B cell (primary cell): ENCODE measurements at regions not wholly inside any gene's neighbourhood (a gene's known extent, or its start where the extent isn't known, plus 50 kb on each side); places are given as distances from the start of the nearest gene placed in this dataset.

Source experiments
- ATAC-seq: fragments of 200-7000 bp; cut with Tn5 transposase; one replicate; pipeline ENCODE4 v1.10.0; 2021; ENCODE audit warnings: low read depth, mild to moderate bottlenecking, moderate number of reproducible peaks, moderate library complexity
- CTCF ChIA-PET: fragments of 350-600 bp; sonication (Branson Sonifier 250); formaldehyde crosslinking; loops from one replicate; lab custom pipeline; 2021; ENCODE audit warnings: antibody characterized with exemption, inconsistent platforms; lab: Charles Lee
- POLR2A ChIA-PET: fragments of 350-600 bp; sonication (Branson Sonifier 250); formaldehyde crosslinking; loops from one replicate; lab custom pipeline; 2021; ENCODE audit warnings: antibody characterized with exemption; lab: Charles Lee
- DNase-seq: peaks from one replicate; pipeline ENCODE4 v3.0.0; 2013
- H2AFZ ChIP-seq: 2 replicates; pipeline ENCODE4 v1.6.1; 2012; ENCODE audit warnings: mild to moderate bottlenecking, low read depth, low read length; ENCODE audit not compliant: insufficient read depth, poor library complexity, severe bottlenecking
- H3K27ac ChIP-seq, 2 donors: 1 replicate in 1 of 2; 2 replicates in 1 of 2; pipeline ENCODE4 v1.5.1; 2012 to 2013; ENCODE audit warnings: low read length in 2 of 2, mild to moderate bottlenecking in 2 of 2, moderate library complexity in 1 of 2
- H3K27me3 ChIP-seq, 4 experiments: fragments of 200-600 bp in 1 of 4; sonication (generic) in 1 of 4; replicated peaks in 1 of 4; 1 replicate in 2 of 4; 2 replicates in 2 of 4; pipeline versions ENCODE4 v1.6.1 to v1.7.0; 2013 to 2016; ENCODE audit warnings: low read length in 3 of 4, mild to moderate bottlenecking in 2 of 4, mixed read lengths in 1 of 4, moderate library complexity in 1 of 4; ENCODE audit not compliant: insufficient read depth in 4 of 4, control insufficient read depth in 3 of 4; ENCODE audit errors: control extremely low read depth in 1 of 4
- H3K36me3 ChIP-seq, 2 experiments: replicated peaks in 1 of 2; 1 replicate in 1 of 2; 2 replicates in 1 of 2; pipeline versions ENCODE4 v1.6.1 to v1.7.1; 2013; ENCODE audit warnings: low read length in 1 of 2; ENCODE audit not compliant: insufficient read depth in 2 of 2, control insufficient read depth in 1 of 2; ENCODE audit errors: control extremely low read depth in 1 of 2, extremely low read depth in 1 of 2
- H3K4me1 ChIP-seq, 2 donors: fragments of 200-600 bp in 1 of 2; sonication (generic) in 1 of 2; 1 replicate in 1 of 2; 2 replicates in 1 of 2; pipeline versions ENCODE4 v1.5.1 to v1.6.1; 2013 to 2017; ENCODE audit warnings: low read length in 2 of 2; ENCODE audit not compliant: control insufficient read depth in 2 of 2, insufficient read depth in 2 of 2
- H3K4me2 ChIP-seq: replicated peaks from 2 replicates; pipeline ENCODE3; 2012; ENCODE audit warnings: mild to moderate bottlenecking, low read depth, low read length; ENCODE audit not compliant: poor library complexity, severe bottlenecking
- H3K4me3 ChIP-seq, 5 experiments: fragments of 200-600 bp in 1 of 5; sonication (generic) in 1 of 5; 1 replicate in 3 of 5; 2 replicates in 2 of 5; pipeline versions ENCODE4 v1.5.1 to v1.7.0; 2011 to 2016; ENCODE audit warnings: low read length in 4 of 5, mild to moderate bottlenecking in 4 of 5, low read depth in 2 of 5, control low read depth in 1 of 5, moderate library complexity in 1 of 5; ENCODE audit not compliant: insufficient read depth in 1 of 5; ENCODE audit errors: control extremely low read depth in 1 of 5, extremely low read depth in 1 of 5
- H3K79me2 ChIP-seq: fragments of 200-600 bp; sonication (generic); one replicate; pipeline ENCODE4 v1.6.0; 2016; ENCODE audit warnings: low read length; ENCODE audit not compliant: control insufficient read depth, insufficient read depth
- H3K9ac ChIP-seq: fragments of 200-600 bp; sonication (generic); 2 replicates; pipeline ENCODE4 v1.6.1; 2017; ENCODE audit warnings: mild to moderate bottlenecking, low read length, moderate library complexity
- H3K9me3 ChIP-seq, 3 donors: one replicate each; pipeline versions ENCODE4 v1.6.1 to v1.7.1; 2013; ENCODE audit warnings: low read length in 2 of 3; ENCODE audit not compliant: control insufficient read depth in 2 of 3, insufficient read depth in 1 of 3; ENCODE audit errors: control extremely low read depth in 1 of 3
- H4K20me1 ChIP-seq: 2 replicates; pipeline ENCODE4 v1.6.0; 2012; ENCODE audit warnings: mild to moderate bottlenecking, low read length; ENCODE audit not compliant: insufficient read depth, control insufficient read depth, poor library complexity, severe bottlenecking
- H3K27ac Mint-ChIP-seq: one replicate; pipeline ENCODE4 v1.8.0; 2021; ENCODE audit warnings: mixed read lengths
- H3K27me3 Mint-ChIP-seq: one replicate; pipeline ENCODE4 v1.8.0; 2021; ENCODE audit warnings: mixed read lengths
- H3K4me1 Mint-ChIP-seq: one replicate; pipeline ENCODE4 v1.8.0; 2021; ENCODE audit warnings: mixed read lengths
- H3K4me3 Mint-ChIP-seq: one replicate; pipeline ENCODE4 v1.8.0; 2021; ENCODE audit warnings: mixed read lengths
- H3K9me3 Mint-ChIP-seq: one replicate; pipeline ENCODE4 v1.8.0; 2022; ENCODE audit warnings: mixed read lengths; ENCODE audit not compliant: insufficient read depth
- EZH2 ChIP-seq: IDR thresholded peaks from 2 replicates; pipeline ENCODE4 v1.6.1; 2012; ENCODE audit warnings: borderline replicate concordance, low read depth, mild to moderate bottlenecking, moderate library complexity, low read length; ENCODE audit not compliant: insufficient read depth, poor library complexity, severe bottlenecking
- WGBS: methylation state at CpG from one replicate; pipeline ENCODE4 v1.1.5; 2013; ENCODE audit warnings: missing lambda C conversion rate; ENCODE audit not compliant: insufficient coverage; 5-methylcytosine and 5-hydroxymethylcytosine counted together
- intact Hi-C: fragments of 100-400 bp; cut with micrococcal nuclease; formaldehyde crosslinking; loops from one replicate; pipeline ENCODE4 v1.10.0; 2022
- TF ChIP-seq, protein P1 (sequence below): fragments of 200-600 bp; IDR thresholded peaks from one replicate; pipeline ENCODE4 v1.8.0; 2022; ENCODE audit warnings: antibody characterized with exemption, mild to moderate bottlenecking

DNA sequence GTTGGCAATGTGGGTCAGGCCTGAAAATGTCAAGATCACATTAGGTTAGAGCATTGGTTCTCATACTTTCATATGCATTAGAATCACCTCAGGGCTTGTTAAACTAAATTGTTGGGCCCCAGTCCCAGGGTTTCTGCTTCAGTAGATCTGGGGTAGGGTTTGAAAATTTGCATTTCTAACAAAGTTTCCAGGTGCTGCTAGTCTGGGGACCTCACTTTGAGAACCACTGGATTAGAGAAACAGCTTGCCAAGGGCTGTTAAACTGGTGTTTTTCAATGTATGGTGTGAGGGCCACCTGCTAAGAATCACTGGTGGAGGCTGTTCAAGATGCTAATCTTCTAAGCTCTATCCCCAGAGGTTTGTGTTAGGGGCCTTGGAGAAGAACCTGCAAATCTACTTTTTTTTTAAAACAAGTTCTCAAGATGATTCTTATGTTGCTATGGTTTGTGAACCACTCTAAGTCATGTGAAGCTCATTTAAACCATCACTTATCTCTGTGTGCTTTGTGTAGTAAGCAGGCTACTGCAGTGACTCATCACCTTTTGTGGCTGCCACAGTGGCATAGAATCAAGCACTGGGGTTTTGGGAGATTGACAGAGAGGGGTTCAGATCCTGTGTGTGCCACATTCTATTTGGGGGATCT is 152.2 kb downstream of the S1PR1 start:
- POLR2A ChIA-PET: no interaction called here
- Histone ChIP-seq H3K36me3 (no peaks in the 10 kb centered on the region), H2AFZ (peak overlapping the region; percentile 10), H3K4me2 (peak overlapping the region; percentile 16), H3K9ac (no peak overlapping the region), H3K4me1 (peaks cover 32 to 43% of the 10 kb centered on the region in 2 donors), H3K4me3 (no peak overlapping the region), H3K27me3 (no peaks in the 10 kb centered on the region), H3K27ac (peak overlapping the region; percentile 46 to 74), H4K20me1 (no peaks in the 10 kb centered on the region), H3K79me2 (no peaks in the 10 kb centered on the region), H3K9me3 (peaks cover 3 to 8% (median 6%) of the 10 kb centered on the region in 3 donors)
- ATAC-seq (peak; percentile 74), DNase-seq (peak; percentile 57)
- intact Hi-C loops: no loop called here
- peak overlapping the region; percentile 54 for H3K27ac Mint-ChIP-seq
- TF ChIP-seq EZH2: no peak
- TF ChIP-seq, protein P1, sequence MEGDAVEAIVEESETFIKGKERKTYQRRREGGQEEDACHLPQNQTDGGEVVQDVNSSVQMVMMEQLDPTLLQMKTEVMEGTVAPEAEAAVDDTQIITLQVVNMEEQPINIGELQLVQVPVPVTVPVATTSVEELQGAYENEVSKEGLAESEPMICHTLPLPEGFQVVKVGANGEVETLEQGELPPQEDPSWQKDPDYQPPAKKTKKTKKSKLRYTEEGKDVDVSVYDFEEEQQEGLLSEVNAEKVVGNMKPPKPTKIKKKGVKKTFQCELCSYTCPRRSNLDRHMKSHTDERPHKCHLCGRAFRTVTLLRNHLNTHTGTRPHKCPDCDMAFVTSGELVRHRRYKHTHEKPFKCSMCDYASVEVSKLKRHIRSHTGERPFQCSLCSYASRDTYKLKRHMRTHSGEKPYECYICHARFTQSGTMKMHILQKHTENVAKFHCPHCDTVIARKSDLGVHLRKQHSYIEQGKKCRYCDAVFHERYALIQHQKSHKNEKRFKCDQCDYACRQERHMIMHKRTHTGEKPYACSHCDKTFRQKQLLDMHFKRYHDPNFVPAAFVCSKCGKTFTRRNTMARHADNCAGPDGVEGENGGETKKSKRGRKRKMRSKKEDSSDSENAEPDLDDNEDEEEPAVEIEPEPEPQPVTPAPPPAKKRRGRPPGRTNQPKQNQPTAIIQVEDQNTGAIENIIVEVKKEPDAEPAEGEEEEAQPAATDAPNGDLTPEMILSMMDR: no peak
- H3K4me3 Mint-ChIP-seq: peak overlapping the region; percentile 11
- CTCF ChIA-PET: interaction anchor here (1.4 kb wide), 1 partner anchor 79 kb away, joined by 4 read pairs; no protein-coding TSS in a partner anchor
- H3K9me3 Mint-ChIP-seq: peaks cover 3% of the 10 kb centered on the region
- peaks cover 42% of the 10 kb centered on the region for H3K4me1 Mint-ChIP-seq
- no peaks in the 10 kb centered on the region for H3K27me3 Mint-ChIP-seq

DNA sequence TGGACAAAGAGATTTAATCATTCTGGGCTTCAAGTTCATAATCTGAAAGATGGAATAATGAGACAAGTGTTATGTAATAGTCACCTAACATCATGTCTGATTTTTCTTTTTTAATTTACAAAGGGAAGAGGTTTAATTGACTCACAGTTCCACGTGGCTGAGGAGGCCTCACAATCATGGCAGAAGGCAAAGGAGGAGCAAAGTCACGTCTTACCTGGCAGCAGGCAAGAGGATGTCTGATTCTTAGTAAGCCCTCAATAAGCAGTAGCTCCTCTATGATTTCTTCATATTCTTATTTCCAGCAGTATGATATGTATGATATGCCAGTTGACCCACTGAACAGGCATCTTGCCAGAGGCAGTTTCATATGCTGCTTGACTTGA is 152.7 kb downstream of the S1PR1 start:
- H3K4me1 ChIP-seq: peaks cover 32 to 43% of the 10 kb centered on the region in 2 donors
- intact Hi-C loops: no loop called here
- DNase-seq (no peak), ATAC-seq (no peak)
- no peak for TF ChIP-seq EZH2
- TF ChIP-seq, protein P1: no peak
- CTCF ChIA-PET: interaction anchor here (0.6 to 1.4 kb wide), 2 partner anchors 80 to 96 kb away, joined by 3 to 4 read pairs; no protein-coding TSS in a partner anchor
- Mint-ChIP-seq H3K27me3 (no peaks in the 10 kb centered on the region), H3K27ac (peak overlapping the region; percentile 54), H3K4me1 (peaks cover 42% of the 10 kb centered on the region), H3K4me3 (peak overlapping the region; percentile 11), H3K9me3 (peaks cover 3% of the 10 kb centered on the region)
- H3K27me3 ChIP-seq: no peaks in the 10 kb centered on the region
- H3K9ac ChIP-seq: no peak overlapping the region
- WGBS: no CpG with 5 or more reads among the region's 2 CpGs
- no peaks in the 10 kb centered on the region for H3K79me2 ChIP-seq
- H4K20me1 ChIP-seq: no peaks in the 10 kb centered on the region
- POLR2A ChIA-PET: no interaction called here
- peaks cover 3 to 8% (median 6%) of the 10 kb centered on the region in 3 donors for H3K9me3 ChIP-seq
- H3K4me2 ChIP-seq: peak overlapping the region; percentile 16
- H3K36me3 ChIP-seq: no peaks in the 10 kb centered on the region
- peak overlapping the region; percentile 10 for H2AFZ ChIP-seq
- H3K27ac ChIP-seq: peak overlapping the region; percentile 46 to 74
- H3K4me3 ChIP-seq: no peak overlapping the region
